ENCODE measurements at regions not wholly inside any gene's neighbourhood (a gene's known extent, or its start where the extent isn't known, plus 50 kb on each side); places are given as distances from the start of the nearest gene placed in this dataset.
"Not testable (repeated sequence)": the region's sequence is repeated elsewhere in the genome, so short reads cannot be mapped to it uniquely, and the experiment has no call there.

DNA sequence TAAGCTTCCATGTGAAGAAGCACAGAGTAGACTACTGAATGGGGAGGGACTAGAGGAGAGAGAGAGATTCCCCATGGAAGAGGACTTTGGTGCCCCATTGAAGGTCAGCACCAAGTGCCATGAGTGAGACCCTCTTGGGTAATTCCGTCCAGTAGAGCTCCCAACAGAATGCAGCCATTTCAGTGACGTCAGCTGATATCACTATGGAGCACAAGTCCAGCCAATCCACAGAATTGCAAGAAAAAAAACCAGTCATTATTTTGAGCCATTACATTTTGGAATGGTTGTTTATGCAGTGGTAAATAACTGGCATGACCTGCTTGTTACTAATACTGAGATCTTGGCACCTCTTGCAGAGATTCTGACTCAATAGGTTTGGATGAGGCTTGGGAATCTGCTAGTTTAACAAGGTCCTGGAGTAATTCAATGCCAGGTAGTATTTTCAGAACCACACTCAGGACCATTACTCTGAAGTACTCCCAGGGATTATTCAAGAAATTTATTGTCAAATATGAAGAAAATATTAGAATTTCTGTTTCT is 52.6 kb upstream of the SP8 start:
- DNase-seq = no peak

DNA sequence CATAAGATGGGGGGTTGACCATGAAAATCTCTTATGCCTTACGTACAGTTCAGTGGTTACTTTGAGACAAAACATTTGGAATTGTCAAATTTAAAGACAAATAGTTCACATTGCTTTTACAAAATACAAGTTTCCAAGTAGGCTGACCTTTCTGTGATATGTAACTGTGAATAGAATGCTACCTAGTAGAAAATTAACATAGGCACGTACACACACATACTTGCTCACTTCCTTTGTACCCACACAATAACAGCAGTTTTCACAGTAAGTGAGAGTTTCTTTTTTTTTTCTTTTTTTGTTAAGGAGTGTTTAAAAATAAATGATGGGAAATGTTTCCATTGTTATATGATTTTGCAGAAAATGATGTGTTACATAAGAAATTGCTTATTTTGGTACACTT is 53.3 kb upstream of the SP8 start:
- DNase-seq = no peak

DNA sequence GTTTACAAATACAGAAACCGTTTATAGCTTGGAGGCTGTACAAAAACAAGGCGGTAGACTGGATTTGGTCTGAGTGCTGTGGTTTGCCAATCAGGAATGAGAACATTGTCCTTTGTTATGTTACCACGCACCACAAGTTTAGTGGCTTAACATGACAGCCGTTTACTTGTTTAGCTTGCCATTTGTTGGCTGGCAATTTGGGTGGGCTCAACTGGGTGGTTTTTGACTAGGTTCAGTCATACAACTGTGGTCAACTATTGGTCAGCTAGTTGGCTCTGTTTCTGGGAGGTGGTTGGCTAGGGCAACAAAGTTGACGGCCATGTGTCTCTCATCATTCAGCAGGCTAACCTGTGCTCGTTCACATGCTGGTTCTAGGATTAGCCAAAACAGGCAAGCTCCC is 60.1 kb upstream of the SP8 start:
- DNase-seq = no peak

DNA sequence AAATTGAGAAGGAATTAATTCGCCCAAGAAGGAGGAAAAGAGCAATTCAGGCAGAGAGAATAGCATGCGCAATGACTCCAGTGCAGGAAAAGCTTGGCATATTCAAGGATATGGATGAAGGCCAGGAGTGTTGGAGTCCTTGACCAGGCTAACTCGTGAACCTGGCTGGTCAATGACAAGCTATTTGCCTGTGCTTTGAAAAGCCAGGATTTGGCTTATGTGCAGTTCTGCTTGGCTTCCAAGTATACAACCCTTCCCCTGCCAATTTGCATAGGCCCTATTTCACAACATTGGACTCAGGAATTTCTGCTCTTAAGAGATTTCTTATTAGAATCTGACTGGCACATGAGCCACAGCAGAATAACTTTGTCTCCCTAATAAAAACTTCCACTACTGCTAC is 72.3 kb upstream of the SP8 start:
- DNase-seq = no peak

DNA sequence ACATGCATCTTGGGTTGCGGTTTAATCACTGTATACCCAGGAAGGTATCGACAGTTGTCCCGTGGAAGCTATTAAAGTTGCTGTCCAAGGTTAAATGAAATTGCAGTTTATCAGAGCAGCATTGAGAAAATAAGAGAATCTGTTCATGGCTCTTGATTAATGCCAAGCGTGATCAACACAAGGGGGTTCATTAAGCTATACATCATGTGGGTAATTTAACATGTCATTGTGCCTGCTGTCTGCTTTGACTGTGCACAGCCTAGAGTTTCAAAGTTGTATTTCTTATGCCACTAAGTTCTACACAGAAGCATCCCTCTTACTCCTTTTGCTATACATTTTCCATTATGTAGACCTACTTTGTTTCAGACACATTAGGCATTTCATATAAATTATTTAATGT is 74.8 kb upstream of the SP8 start:
- no peak for DNase-seq

DNA sequence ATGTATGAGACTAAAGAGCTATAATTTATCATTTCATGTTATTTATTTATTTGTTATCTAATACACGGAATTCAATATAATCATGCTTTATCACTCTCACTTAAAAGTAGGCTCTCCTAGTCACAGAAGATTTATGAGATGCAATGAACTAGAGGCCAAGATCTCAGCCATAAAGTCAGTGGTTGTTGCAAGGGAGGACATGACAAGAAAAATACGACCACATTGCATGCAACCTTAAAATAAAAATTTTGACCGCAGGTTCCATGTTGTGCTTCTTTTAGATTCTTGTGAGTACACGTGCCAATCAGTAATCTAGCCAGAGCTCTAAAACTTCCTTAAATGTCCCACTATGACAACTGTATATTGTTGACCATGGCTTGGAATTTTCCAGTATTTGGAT is 75.9 kb upstream of the SP8 start:
- DNase-seq = no peak

DNA sequence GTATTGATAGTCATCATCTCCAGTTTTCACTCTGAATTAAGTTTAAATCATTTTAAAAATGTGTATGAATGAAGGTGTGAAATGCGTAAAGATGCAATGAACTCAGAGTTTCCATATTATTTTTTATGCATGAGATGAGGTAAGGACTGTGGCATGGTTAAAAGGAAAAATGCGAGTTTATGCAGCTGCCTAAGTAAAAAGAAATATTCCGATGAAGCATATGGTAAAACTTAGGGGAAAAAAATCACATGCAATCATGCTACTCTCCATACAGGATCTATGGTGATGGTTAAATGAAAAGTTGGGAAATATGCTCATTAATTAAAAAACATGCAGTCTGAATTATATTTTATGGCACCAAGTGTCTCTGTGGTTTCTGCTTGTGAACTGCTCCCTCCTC is 77.5 kb upstream of the SP8 start:
- DNase-seq = no peak

DNA sequence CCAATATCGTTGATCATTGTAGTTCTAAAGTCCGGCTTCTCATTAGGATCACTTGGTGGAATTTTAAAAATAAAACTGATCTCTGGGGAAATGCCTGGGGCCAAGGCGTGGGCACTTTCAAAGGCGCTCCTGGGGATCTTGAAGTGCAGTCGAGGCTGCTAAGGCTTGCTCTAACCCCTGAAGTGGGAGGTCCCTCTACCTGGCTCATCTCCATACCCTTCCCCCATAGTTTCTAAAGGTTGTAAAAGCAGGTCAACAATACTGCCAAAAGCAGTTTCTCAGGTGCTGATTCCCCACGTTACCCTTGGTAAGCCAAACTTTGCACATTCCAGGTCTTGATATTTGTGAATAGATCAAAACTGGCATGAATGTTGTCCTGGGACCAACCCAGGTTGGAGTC is 79.0 kb upstream of the SP8 start:
- DNase-seq = no peak

DNA sequence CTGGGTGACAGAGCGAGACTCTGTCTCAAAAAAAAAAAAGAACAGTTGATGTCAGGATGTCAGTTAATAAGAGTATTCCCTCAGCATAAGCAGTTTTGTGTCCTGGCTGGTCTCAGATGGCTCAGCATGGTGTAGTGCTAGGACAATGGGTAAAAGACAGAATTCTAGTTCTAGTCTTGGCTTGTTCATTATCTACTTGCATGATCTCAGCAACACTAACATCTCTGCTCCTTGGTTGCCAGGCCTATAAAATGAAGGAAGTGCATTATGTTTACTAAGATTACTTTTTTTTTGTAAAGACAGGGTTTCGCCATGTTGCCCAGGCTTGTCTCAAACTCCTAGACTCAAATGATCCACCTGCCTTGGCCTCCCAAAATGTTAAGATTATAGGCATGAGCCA is 84.3 kb upstream of the SP8 start:
- DNase-seq = no peak

DNA sequence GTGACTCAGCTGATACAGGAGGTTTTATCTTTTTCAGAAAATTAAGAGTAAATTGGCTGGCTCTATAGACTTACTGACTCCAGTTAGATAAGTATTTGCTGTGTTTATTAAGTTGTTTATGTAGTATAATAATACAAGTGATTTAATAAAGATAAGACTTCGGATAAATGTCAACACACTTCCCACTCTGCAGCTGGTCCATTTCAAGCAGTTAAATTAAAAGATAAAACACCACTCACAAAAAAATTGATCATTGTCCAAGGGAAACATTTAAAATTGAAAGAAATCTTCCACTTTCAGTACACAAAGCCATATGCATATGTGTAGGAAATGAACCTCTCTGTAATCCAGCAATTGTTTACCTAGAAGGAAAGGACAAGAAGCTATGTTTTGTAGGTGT is 106.1 kb upstream of the SP8 start:
- DNase-seq = no peak

DNA sequence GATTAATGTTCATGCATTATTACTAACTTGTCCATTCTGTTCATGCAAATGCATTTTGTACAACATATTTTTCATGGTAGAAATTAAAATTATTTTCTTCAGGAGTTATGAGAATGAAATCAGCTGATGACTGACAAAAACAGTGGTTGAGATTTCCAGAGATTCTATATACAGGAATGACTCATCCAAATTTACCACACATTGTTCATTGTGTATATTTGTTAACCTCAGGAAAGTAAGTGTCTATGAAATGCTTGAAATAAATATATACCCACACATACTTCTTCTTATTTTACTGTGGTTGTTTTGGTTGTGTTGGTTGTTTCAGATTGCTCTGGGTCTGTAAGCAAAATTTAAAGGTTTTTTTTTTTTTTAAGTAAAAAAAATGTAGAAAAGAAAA is 108.1 kb upstream of the SP8 start:
- no peak for DNase-seq

DNA sequence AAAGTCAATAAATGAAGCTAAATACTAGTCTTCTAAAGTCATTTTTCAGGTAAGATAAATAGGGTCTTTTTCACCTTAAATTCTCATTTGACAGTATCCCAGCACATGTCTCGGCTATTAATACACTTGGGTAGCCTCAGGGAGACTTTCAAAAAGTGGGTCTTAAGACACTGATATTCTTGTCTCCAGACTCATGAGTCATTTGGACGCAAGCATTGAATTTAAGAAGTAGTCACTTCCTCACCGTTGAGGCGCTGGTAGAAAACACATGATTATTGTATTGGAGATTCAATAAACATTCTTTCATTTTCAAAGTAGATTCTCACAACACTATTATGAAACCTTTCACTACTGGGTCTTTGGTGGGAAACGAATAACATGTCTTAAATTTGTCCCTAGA is 108.9 kb upstream of the SP8 start:
- DNase-seq = no peak

DNA sequence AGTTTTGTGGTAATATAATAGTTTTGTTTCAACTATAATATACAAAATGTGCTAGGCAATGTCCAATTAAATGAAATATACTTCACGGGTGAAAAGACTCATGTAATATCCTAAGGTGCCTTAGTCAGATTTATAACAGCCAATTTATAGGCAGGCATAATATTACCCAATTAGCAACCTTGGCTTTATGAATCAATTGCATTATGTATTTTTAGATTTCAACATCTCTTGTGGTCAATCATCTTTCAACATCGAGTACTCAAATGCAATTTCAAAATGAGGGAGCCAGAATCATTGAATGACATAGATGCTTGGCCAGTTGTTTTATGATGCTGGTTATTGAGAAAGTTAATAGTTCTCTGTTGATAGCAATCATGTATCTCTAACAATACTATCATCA is 110.3 kb upstream of the SP8 start:
- DNase-seq = no peak

DNA sequence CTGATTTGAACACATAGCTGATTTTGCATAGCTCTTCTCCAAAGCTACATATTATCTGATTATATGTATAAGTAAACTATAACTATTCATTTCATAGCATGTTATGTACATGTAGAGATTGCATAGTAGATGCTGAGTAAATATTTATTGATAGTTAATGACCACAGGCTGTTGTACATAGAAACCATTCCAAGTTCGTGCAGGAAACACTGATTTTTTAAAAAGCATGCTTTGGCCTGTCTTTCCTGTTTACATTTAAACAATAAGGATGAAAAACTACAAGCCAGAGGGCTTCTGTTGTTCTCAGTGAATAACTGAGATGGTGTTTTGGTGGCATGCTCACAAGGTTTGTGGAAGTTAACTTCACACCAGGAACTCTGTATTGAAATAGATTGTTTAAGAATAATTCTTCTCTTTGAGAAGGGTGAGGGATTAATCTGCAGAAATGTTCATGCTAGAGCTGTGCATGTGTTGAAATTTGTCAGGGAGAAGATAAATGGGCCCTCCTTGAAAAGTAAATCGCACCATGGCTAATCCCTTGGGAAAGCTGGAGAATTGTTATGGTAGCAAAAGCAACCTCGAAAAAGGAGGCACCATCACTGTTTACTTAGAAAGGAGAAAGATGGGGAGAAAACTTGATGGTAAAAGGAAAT is 120.2 kb upstream of the SP8 start:
- DNase-seq = no peak

DNA sequence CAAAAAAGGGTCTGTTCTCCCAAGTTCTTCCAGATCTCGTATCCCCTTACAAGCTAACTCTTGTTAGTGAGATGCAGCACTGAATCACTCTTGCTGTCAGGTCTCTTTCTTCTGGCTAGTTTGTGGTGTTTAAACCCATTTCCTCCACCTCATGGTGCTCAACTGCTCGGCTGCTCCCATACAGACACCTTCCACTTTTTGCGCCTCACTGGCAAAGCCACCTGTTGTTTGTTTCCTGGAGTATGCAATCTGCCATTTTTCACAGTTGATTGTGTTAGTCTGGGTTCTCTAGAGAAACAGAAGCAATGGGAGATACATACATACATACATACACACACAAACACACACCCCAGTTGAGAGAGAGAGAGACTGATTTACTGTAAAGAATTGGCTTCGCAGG is 124.4 kb upstream of the SP8 start:
- DNase-seq = no peak

DNA sequence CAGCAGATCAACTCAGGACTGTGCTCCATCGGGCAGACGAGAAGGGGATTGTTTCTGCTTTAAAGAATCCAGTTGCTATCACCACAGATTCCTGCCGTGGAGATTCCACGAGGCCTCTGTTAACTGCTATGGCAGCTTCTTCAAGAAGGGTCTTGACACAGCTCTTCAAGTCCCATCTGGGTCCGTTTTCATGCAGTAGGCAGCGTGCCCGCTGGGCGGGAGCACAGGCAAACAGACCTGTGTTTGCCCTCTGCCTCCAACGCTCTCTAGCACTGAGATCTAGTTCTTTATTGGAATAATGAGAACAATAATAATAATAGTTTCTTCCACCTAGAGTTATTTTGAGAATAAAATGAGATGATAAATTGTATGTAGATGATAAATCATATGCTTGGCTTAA is 127.2 kb upstream of the SP8 start:
- DNase-seq = no peak

DNA sequence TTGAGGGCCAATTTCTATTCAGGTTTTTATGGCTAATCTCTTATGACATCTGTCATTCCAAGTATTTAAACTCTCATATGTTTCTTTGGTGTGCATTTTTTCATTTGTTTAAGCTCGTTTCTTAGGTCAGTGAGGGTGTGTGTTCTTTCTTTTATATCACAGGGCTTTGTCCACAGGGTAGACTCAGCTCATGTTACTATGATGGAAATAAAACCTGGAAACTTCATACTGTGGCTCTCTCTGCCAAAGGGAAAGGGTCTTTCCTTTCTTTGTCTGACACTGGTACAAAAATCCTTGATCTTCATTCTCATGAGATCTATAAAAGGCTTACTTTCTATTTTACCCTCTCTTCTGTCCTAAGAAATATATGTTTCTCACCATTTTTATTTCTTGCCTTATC is 129.6 kb upstream of the SP8 start:
- no peak for DNase-seq

DNA sequence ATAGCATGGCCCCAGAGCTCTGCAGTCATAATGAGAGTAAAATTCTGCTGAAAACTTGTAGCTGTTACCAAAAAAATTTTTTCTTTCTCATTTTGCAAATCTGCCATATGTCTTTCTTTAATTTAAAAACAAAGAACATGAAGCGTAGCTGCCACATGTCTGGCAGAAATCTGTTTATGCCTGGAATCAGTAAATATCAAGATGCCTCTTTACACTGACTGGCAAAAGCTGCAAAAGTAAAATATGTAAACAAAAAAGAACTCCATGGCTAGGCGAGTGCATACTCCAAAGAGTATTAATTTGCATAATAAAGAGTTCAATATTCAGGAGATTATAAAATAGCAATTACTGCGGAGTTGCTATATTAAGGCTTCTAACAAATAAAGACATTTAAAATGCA is 130.9 kb upstream of the SP8 start:
- DNase-seq = no peak

DNA sequence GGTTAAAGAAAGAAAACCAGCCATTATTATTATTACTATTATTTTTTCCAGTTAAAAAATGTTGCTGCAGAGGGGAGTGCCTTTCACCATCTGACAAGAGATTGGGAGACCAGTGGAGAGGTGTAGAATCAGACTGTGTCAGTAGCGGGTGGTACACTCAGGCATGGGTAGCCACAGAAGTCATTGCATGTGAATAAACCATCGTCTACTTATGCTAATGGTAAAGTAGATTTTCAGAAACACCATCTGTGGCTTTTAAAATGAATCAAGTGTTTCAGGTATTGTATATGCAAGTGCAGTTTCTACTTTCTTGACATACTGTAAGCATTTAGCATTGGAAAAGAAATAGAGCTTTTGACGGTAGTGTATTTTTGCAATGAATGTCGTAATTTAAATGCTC is 131.5 kb upstream of the SP8 start:
- DNase-seq = no peak

DNA sequence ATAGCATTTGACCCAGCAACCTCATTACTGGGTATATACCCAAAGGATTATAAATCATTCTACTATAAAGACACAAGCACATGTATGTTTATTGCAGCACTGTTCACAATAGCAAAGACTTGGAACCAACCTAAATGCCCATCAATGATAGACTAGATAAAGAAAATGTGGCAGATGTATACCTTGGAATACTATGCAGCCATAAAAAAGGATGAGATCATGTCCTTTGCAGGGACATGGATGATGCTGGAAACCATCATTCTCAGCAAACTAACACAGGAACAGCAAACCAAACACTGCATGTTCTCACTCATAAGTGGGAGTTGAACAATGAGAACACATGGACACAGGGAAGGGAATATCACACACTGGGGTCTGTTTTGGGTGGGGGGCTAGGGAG is 140.5 kb upstream of the SP8 start:
- DNase-seq = not testable (repeated sequence)

DNA sequence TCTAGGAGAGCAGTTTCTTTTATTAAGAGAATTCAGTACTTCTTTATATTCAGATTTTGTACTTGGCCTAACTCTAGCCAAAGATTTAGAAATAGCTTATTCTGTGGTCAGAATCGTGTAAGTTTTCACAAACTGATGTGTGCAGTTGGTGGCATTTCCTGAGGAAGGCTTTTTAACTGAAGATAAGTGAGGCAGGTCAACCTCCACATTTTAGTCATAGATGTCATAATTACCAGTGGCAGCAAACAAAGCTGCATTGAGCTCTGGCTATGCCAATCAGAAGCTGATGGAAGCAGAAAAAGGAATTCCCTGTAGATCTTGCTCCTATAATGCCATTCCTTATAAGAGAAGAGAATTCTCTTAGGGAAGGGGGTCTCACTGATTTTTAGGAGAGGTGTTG is 141.3 kb upstream of the SP8 start:
- no peak for DNase-seq

DNA sequence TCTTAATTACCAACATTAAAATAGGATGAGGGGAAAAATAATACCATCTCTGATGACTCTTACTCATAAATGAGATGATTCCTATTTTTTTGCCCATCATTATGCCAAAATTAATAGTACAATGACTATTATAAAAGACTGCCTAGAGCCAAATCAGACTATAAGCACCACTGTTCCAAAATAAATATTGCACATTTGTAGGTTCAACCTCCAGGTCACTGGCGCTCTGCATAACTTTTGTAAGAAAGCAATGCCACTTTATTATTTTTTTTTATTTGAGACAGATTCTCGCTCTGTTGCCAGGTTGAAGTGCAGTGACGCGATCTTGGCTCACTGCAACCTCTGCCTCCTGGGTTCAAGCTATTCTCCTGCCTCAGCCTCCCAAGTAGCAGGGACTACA is 142.5 kb upstream of the SP8 start:
- DNase-seq = no peak

DNA sequence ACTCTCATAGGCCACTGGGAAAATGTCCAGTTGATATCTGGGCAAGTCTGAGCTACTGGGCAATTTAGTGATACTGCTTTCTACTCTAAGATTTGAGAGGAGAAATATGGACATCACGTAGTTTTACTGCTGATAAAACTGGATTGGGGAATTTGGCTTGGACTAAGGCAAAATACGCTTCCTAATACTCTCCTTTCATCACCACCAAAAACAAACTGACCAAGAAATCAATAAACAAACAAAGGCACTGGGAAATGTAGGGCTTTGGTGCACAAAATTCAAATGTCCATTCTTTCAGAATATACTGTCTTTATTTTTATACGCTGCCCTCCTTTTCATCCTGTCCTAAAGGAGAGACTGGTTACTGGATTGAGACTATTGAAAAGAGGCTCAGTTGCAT is 145.1 kb upstream of the SP8 start:
- DNase-seq = no peak

DNA sequence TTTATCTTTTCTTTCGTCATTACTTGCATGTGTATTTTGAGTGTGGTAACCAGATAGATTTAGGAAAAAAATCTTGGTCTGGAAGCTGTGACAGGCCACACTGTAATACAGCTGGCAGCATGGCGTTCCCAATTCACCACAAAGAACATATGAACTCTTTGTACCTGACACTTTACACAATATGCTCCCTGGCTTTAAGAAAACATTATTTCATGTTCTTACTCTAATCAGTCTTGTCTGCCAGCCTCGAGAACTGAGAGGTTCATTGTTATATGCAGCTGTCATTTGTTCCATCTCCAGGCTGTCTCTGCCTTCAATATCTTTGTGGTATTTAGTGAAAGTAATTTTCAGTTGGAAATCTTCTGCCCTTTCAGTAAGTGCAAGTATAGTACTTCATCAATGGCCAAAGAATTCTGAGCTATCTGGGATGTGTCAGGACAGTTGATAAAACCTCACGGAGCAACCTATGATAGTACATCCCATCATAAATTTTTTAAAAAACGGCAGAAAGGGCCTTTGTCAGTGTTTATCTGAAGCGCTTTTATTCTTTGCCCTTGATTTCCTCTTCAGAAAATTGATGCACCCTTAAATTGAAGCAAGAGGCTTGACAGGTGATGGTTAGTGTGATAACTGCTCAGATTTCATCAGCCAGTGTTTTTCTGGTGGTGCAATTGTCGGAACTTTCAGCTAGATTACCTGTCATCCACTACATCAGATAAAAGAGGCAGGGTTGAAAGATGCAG is 146.3 kb upstream of the SP8 start:
- DNase-seq = no peak

DNA sequence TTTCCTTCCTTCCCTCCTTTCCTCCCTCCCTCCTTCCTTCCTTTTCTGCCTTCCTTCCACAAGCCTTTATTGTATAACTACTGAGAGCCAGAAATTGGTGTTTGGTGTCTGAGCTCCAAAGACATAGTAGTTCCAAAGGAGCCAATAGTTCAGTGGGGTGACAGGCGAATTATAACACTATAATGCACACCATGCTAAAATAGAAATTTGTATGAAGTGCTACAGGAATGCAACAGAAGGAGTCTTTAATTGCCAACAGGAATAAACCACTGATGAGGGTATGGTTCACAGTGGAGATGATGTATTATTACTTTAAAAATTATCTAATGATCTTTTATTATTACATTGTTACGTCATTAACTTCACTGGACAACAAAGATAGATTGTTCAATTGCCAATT is 158.8 kb upstream of the SP8 start:
- no peak for DNase-seq

Data from activated CD4-positive, alpha-beta T cell treated with anti-CD3 and anti-CD28 coated beads, Interleukin-2, amount 50 U/mL, for 4 hours (primary cell).